H1 (cell line): ENCODE measurements at regions not wholly inside any gene's neighbourhood (a gene's known extent, or its start where the extent isn't known, plus 50 kb on each side); places are given as distances from the start of the nearest gene placed in this dataset.

Experiments used
- TF ChIP-seq, protein P1 (sequence below), 3 experiments: IDR thresholded peaks; 1 replicate in 2 of 3; 2 replicates in 1 of 3; pipeline versions ENCODE4 v1.5.1 to v1.6.1; 2011; ENCODE audit warnings: low read length in 3 of 3, mild to moderate bottlenecking in 3 of 3, inconsistent platforms in 2 of 3, low read depth in 1 of 3, moderate library complexity in 1 of 3; ENCODE audit not compliant: insufficient read depth in 1 of 3; ENCODE audit errors: control extremely low read depth in 1 of 3
- TF ChIP-seq, protein P2 (sequence below): IDR thresholded peaks from 2 replicates; pipeline ENCODE4 v1.6.1; 2012; ENCODE audit warnings: inconsistent platforms

DNA sequence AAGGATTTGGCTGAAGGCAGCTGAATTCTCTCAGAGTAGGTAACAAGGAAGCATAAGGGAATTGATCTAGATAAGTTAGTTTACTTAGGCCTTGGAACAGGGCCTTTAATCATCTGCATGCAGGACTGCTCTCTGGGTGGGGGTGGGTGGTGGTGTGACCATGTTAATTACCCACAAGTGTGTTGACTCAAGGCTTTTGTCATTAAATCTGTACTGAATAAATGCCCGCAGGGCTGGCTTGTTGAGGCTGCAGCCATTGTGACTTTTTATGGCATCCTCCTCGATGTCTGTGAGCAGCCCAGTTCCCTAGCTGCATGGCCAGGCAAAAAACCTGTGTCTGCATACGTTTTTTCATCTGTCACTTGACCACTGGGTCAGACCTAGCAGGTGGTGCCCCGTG is 63.5 kb upstream of the ASCC3 start:
- TF ChIP-seq, protein P1, sequence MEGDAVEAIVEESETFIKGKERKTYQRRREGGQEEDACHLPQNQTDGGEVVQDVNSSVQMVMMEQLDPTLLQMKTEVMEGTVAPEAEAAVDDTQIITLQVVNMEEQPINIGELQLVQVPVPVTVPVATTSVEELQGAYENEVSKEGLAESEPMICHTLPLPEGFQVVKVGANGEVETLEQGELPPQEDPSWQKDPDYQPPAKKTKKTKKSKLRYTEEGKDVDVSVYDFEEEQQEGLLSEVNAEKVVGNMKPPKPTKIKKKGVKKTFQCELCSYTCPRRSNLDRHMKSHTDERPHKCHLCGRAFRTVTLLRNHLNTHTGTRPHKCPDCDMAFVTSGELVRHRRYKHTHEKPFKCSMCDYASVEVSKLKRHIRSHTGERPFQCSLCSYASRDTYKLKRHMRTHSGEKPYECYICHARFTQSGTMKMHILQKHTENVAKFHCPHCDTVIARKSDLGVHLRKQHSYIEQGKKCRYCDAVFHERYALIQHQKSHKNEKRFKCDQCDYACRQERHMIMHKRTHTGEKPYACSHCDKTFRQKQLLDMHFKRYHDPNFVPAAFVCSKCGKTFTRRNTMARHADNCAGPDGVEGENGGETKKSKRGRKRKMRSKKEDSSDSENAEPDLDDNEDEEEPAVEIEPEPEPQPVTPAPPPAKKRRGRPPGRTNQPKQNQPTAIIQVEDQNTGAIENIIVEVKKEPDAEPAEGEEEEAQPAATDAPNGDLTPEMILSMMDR (IDR thresholded peaks at IDR 0.05; ENCODE audit: control extremely low read depth in 1 of 3, insufficient read depth in 1 of 3, low read depth in 1 of 3, low read length in 3 of 3) = no peak
- TF ChIP-seq, protein P2, sequence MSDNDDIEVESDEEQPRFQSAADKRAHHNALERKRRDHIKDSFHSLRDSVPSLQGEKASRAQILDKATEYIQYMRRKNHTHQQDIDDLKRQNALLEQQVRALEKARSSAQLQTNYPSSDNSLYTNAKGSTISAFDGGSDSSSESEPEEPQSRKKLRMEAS = no peak
